PC-3 (cell line): ENCODE measurements at regions not wholly inside any gene's neighbourhood (a gene's known extent, or its start where the extent isn't known, plus 50 kb on each side); places are given as distances from the start of the nearest gene placed in this dataset.

Source experiments
- ATAC-seq: fragments of 200-7000 bp; cut with Tn5 transposase; 2 replicates; pipeline ENCODE4 v1.9.1; 2020; ENCODE audit warnings: mild to moderate bottlenecking, moderate library complexity
- BruUV-seq: library from RNA; stranded (reverse); fragments of 400-500 nt; replicated peaks from 2 replicates; lab custom pipeline; 2021; lab: Mats Ljungman, UMichigan
- CTCF ChIA-PET: fragments of 300-600 bp; sonication (Branson Sonifier 250); formaldehyde crosslinking; loops from one replicate; lab custom pipeline; 2022; ENCODE audit warnings: antibody characterized with exemption; lab: Charles Lee
- POLR2A ChIA-PET: fragments of 300-600 bp; sonication (Branson Sonifier 250); formaldehyde crosslinking; loops from one replicate; lab custom pipeline; 2022; ENCODE audit warnings: antibody characterized with exemption; ENCODE audit not compliant: unreplicated experiment; lab: Charles Lee
- DNase-seq: peaks from one replicate; pipeline ENCODE4 v3.0.0-alpha.2; 2015
- H2AFZ ChIP-seq: fragments of 300-600 bp; sonication (generic); 2 replicates; pipeline ENCODE4 v1.6.0; 2016; ENCODE audit warnings: antibody characterized with exemption, low read length
- H3F3A ChIP-seq: fragments of 300-600 bp; sonication (generic); one replicate; pipeline ENCODE4 v1.6.0; 2017; ENCODE audit warnings: antibody characterized with exemption, low read length, control low read depth, mild to moderate bottlenecking; ENCODE audit not compliant: unreplicated experiment
- H3K27ac ChIP-seq: fragments of 300-600 bp; sonication (generic); 2 replicates; pipeline ENCODE4 v1.5.1; 2016; ENCODE audit warnings: mild to moderate bottlenecking, low read length
- H3K27me3 ChIP-seq: fragments of 300-600 bp; sonication (generic); 2 replicates; pipeline ENCODE4 v1.6.1; 2016; ENCODE audit warnings: low read length, mixed read lengths
- H3K36me3 ChIP-seq: fragments of 300-600 bp; sonication (generic); 2 replicates; pipeline ENCODE4 v1.6.1; 2016; ENCODE audit warnings: low read depth, mixed run types, low read length, mixed read lengths
- H3K4me1 ChIP-seq: fragments of 300-600 bp; sonication (generic); 2 replicates; pipeline ENCODE4 v1.5.1; 2016; ENCODE audit warnings: low read length; ENCODE audit not compliant: insufficient read depth
- H3K4me2 ChIP-seq: fragments of 300-600 bp; sonication (generic); 2 replicates; pipeline ENCODE4 v1.6.0; 2016; ENCODE audit warnings: low read length
- H3K4me3 ChIP-seq: fragments of 300-600 bp; sonication (generic); 2 replicates; pipeline ENCODE4 v1.5.1; 2016; ENCODE audit warnings: mild to moderate bottlenecking, low read length, mixed read lengths
- H3K79me2 ChIP-seq: fragments of 300-600 bp; sonication (generic); 2 replicates; pipeline ENCODE4 v1.6.1; 2017; ENCODE audit warnings: low read length, mixed read lengths
- H3K9ac ChIP-seq: fragments of 300-600 bp; sonication (generic); 2 replicates; pipeline ENCODE4 v1.6.0; 2016; ENCODE audit warnings: mild to moderate bottlenecking, low read length
- H3K9me2 ChIP-seq: fragments of 300-600 bp; sonication (generic); replicated peaks from 2 replicates; pipeline ENCODE4 v1.6.1; 2016; ENCODE audit warnings: mixed run types, low read length, mixed read lengths
- H3K9me3 ChIP-seq: fragments of 300-600 bp; sonication (generic); 2 replicates; pipeline ENCODE4 v1.6.1; 2016; ENCODE audit warnings: low read length, mixed read lengths
- H4K20me1 ChIP-seq: fragments of 300-600 bp; sonication (generic); 2 replicates; pipeline ENCODE4 v1.6.1; 2016; ENCODE audit warnings: low read length, mixed read lengths
- EZH2 ChIP-seq: fragments of 300-600 bp; sonication (generic); IDR thresholded peaks from one replicate; pipeline ENCODE4 v1.6.1; 2017; ENCODE audit warnings: antibody characterized with exemption, mild to moderate bottlenecking, low read length; ENCODE audit not compliant: unreplicated experiment
- EZH2phosphoT487 ChIP-seq: fragments of 300-600 bp; sonication (generic); IDR thresholded peaks from 2 replicates; pipeline ENCODE4 v1.6.1; 2018; ENCODE audit warnings: mild to moderate bottlenecking, antibody characterized with exemption, low read length, borderline replicate concordance
- intact Hi-C: fragments of 100-400 bp; cut with micrococcal nuclease; formaldehyde crosslinking; loops from 2 replicates; pipeline ENCODE4 v1.9.0; 2023
- TF ChIP-seq, protein P1 (sequence below): fragments of 300-600 bp; sonication (generic); conservative IDR thresholded peaks from 2 replicates; pipeline ENCODE4 v1.5.1; 2017; ENCODE audit warnings: antibody characterized with exemption, low read depth, mild to moderate bottlenecking, low read length

DNA sequence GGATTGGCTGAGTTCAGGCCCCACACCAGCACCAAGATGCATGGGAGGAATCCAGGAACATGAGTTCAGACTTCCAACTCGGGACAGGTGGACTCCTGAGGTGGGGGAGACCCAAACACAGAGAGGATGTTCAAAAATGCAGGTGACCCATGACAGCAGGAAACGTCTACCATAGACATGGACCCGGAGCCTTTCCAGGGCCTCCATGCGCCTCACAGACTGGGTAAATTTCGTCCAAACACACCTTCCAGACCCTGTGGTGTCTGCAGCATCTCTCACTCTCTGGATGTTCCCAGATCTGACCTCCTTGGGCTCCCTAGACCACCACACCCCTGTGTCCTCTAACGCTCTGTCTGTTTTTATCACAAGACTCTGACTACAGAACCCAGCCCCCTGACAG is 87.7 kb downstream of the PXDC1 start:
- Histone ChIP-seq H2AFZ (no peak overlapping the region), H3K4me2 (no peak overlapping the region), H3K27me3 (no peaks in the 10 kb centered on the region), H4K20me1 (no peaks in the 10 kb centered on the region), H3K27ac (no peak overlapping the region), H3F3A (no peaks in the 10 kb centered on the region), H3K9me3 (no peaks in the 10 kb centered on the region), H3K4me1 (peaks cover 9% of the 10 kb centered on the region; the same call in 1 of the 2 replicates), H3K4me3 (no peak overlapping the region), H3K9ac (no peak overlapping the region), H3K79me2 (no peaks in the 10 kb centered on the region), H3K36me3 (no peaks in the 10 kb centered on the region), H3K9me2 (no peaks in the 10 kb centered on the region)
- intact Hi-C loops = no loop called here
- no TSS peak for BruUV-seq
- TF ChIP-seq, protein P1, sequence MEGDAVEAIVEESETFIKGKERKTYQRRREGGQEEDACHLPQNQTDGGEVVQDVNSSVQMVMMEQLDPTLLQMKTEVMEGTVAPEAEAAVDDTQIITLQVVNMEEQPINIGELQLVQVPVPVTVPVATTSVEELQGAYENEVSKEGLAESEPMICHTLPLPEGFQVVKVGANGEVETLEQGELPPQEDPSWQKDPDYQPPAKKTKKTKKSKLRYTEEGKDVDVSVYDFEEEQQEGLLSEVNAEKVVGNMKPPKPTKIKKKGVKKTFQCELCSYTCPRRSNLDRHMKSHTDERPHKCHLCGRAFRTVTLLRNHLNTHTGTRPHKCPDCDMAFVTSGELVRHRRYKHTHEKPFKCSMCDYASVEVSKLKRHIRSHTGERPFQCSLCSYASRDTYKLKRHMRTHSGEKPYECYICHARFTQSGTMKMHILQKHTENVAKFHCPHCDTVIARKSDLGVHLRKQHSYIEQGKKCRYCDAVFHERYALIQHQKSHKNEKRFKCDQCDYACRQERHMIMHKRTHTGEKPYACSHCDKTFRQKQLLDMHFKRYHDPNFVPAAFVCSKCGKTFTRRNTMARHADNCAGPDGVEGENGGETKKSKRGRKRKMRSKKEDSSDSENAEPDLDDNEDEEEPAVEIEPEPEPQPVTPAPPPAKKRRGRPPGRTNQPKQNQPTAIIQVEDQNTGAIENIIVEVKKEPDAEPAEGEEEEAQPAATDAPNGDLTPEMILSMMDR = no peak
- no peak for TF ChIP-seq EZH2phosphoT487
- no peak for TF ChIP-seq EZH2
- ChIA-PET CTCF (no interaction called here), POLR2A (no interaction called here)
- DNase-seq (no peak), ATAC-seq (no peak)

DNA sequence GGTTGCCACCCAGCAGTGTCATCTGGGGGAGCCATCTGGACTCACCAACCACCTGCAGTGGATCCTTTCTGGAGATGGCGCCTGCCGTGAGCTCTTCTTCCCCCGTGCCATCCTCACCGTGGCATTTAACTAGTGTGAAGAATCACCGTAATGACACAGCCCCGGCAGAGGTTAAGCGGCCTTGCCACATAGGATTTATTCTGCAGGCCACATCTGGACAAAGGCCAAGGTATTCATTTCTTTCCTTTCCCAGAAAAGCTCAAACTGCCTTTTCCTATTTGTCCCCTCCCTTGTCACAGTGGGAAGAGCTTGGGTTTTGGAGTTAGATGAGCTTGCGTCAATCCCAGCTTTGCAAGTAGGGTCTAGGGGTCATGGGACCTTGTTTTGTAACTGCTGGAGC is 88.4 kb downstream of the PXDC1 start:
- Histone ChIP-seq H4K20me1 (no peaks in the 10 kb centered on the region), H2AFZ (no peak overlapping the region), H3K9ac (no peak overlapping the region), H3K27ac (no peak overlapping the region), H3K4me2 (no peak overlapping the region), H3K27me3 (no peaks in the 10 kb centered on the region), H3F3A (no peaks in the 10 kb centered on the region), H3K79me2 (no peaks in the 10 kb centered on the region), H3K36me3 (no peaks in the 10 kb centered on the region), H3K9me2 (no peaks in the 10 kb centered on the region), H3K4me3 (no peak overlapping the region), H3K4me1 (peaks cover 9% of the 10 kb centered on the region; the same call in 1 of the 2 replicates), H3K9me3 (no peaks in the 10 kb centered on the region)
- no TSS peak for BruUV-seq
- intact Hi-C loops = no loop called here
- ATAC-seq = no peak
- POLR2A ChIA-PET = no interaction called here
- no peak for DNase-seq
- TF ChIP-seq, protein P1 = no peak
- TF ChIP-seq EZH2 (no peak), EZH2phosphoT487 (no peak)
- CTCF ChIA-PET = no interaction called here

DNA sequence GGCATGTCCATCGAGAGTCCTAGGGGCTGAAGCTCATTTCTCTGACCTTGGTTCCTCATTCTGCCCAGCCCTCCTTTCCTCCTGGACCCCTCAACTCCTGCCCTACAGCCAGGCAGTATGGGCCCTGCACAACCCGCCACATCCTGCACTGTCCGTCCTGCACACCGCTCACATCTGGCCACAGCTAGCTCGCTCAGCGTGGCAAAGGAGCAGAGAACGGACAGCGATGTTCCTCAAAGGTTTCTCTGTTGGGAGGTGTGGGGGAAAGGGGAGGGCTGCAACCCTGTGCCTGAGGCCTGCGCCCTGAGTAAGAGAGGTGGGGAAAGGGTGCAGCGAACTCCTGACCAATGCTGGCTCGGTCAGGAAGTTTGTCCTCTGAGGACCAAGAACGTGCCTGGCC is 90.1 kb downstream of the PXDC1 start:
- Histone ChIP-seq H3K36me3 (no peaks in the 10 kb centered on the region), H3K9ac (no peak overlapping the region), H3K79me2 (no peaks in the 10 kb centered on the region), H2AFZ (no peak overlapping the region), H3K27ac (no peak overlapping the region), H3K27me3 (no peaks in the 10 kb centered on the region), H3K4me1 (peaks cover 9% of the 10 kb centered on the region; the same call in 1 of the 2 replicates), H4K20me1 (no peaks in the 10 kb centered on the region), H3K4me3 (no peak overlapping the region), H3K9me3 (no peaks in the 10 kb centered on the region), H3F3A (no peaks in the 10 kb centered on the region), H3K4me2 (no peak overlapping the region), H3K9me2 (no peaks in the 10 kb centered on the region)
- ATAC-seq (no peak), DNase-seq (no peak)
- intact Hi-C loops = no loop called here
- POLR2A ChIA-PET = no interaction called here
- TF ChIP-seq, protein P1 = no peak
- TF ChIP-seq EZH2phosphoT487 (no peak), EZH2 (no peak)
- CTCF ChIA-PET = no interaction called here
- no TSS peak for BruUV-seq
